Muscle of leg (tissue), 3 donors: ENCODE measurements at regions not wholly inside any gene's neighbourhood (a gene's known extent, or its start where the extent isn't known, plus 50 kb on each side); places are given as distances from the start of the nearest gene placed in this dataset.

ENCODE experiments used
- DNase-seq: peaks from one replicate; pipeline ENCODE4 v3.0.0; 2013
- H3K27ac ChIP-seq: one replicate; pipeline ENCODE4 v1.5.1; 2013; ENCODE audit warnings: mild to moderate bottlenecking, low read length, control low read depth
- H3K27me3 ChIP-seq: one replicate; pipeline ENCODE4 v1.6.1; 2013; ENCODE audit warnings: low read length; ENCODE audit not compliant: control insufficient read depth, insufficient read depth
- H3K36me3 ChIP-seq: one replicate; pipeline ENCODE4 v1.6.1; 2013; ENCODE audit warnings: low read length; ENCODE audit not compliant: control insufficient read depth, insufficient read depth
- H3K4me1 ChIP-seq: one replicate; pipeline ENCODE4 v1.6.1; 2013; ENCODE audit warnings: low read length; ENCODE audit not compliant: control insufficient read depth, insufficient read depth
- H3K4me3 ChIP-seq: one replicate; pipeline ENCODE4 v1.5.1; 2013; ENCODE audit warnings: low read length, control low read depth
- H3K9me3 ChIP-seq: replicated peaks from 2 replicates; pipeline ENCODE4 v1.6.1; 2013; ENCODE audit warnings: low read depth, low read length; ENCODE audit not compliant: control insufficient read depth
- WGBS: methylation state at CpG from one replicate; pipeline ENCODE4 v1.1.5; 2013; ENCODE audit warnings: missing lambda C conversion rate; ENCODE audit not compliant: insufficient coverage; 5-methylcytosine and 5-hydroxymethylcytosine counted together

DNA sequence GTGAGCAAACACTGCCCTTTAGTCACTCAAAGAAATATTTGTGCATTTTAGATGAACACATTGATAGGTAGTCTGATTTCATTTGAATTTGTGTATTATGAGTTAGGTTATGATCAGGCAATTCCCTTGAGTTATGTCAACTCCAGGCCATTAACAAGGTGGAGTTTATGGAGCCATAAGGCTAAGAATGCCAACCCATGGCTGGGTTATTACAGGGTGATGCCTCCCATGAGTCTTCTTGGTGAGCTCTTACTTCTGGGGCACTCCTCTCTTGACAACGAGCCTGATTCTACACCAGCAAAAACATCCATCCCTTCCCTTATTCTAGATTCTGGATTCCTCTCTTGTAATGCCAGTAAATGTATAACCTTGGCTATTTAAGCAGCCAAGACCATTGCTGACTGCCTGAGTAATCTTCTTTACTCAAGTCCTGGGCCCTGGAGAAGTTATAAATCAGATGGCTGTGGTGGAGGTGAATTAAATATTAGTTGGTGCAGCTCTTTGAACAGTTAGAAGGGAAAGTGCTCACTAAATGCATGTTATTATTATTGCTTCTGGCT, 645.7 kb upstream of the TENM4 start:
- no peak overlapping the region for H3K27ac ChIP-seq

DNA sequence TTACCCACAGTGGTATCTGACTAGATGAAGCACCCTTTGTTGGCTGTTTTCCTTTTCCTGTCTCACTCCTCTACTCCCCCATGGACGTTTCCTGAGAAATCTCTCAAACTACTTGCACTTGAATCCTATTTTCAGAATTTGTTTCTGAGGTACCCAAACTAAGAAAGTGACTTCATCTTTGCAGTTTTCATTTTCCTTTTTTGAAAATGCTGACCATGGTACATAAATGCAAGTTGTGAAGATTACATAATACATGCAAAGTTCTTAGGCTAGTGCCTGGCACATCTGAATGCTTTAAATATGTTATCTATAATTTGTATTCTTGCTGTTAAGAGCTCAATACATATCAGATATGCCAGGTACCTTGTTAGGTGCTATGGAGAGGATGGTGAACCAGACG, 644.7 kb upstream of the TENM4 start:
- no peaks in the 10 kb centered on the region for H3K27me3 ChIP-seq
- WGBS, result 67% methylated on average over 1 of the region's 2 CpGs
- H3K9me3 ChIP-seq, result no peaks in the 10 kb centered on the region
- no peak overlapping the region for H3K27ac ChIP-seq
- H3K36me3 ChIP-seq, result no peaks in the 10 kb centered on the region
- H3K4me1 ChIP-seq, result no peaks in the 10 kb centered on the region
- H3K4me3 ChIP-seq, result no peak overlapping the region
- DNase-seq, result no peak

More for the DNA sequence above, 645.7 kb upstream of the TENM4 start:
- no peaks in the 10 kb centered on the region for H3K36me3 ChIP-seq
- no peaks in the 10 kb centered on the region for H3K9me3 ChIP-seq
- no peaks in the 10 kb centered on the region for H3K4me1 ChIP-seq
- H3K4me3 ChIP-seq, result no peak overlapping the region
- no peaks in the 10 kb centered on the region for H3K27me3 ChIP-seq
- DNase-seq, result no peak
- WGBS, result no CpG with 5 or more reads among the region's 1 CpG

DNA sequence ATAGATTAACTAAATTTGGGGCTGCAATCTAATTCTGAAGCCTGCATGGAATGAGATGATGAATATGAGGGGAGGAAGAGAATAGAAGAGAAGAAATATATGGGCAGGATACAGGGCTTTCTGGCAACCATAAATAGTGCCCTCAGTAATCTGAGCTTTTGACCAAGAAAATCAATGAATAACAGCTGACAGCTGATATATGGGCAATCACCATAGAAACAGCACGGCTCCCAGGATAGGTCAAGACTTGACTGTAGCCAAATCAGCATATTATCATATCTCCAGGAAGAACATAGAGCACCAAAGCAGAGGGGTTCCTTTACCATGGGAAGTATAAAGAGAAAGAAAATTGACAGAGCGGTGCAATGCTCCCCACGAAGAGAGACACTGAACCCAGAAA, 643.8 kb upstream of the TENM4 start:
- WGBS, result no CpG with 5 or more reads among the region's 3 CpGs
- Histone ChIP-seq H3K36me3 (no peaks in the 10 kb centered on the region), H3K27ac (no peak overlapping the region), H3K9me3 (no peaks in the 10 kb centered on the region), H3K27me3 (no peaks in the 10 kb centered on the region), H3K4me3 (no peak overlapping the region), H3K4me1 (no peaks in the 10 kb centered on the region)
- DNase-seq, result no peak

DNA sequence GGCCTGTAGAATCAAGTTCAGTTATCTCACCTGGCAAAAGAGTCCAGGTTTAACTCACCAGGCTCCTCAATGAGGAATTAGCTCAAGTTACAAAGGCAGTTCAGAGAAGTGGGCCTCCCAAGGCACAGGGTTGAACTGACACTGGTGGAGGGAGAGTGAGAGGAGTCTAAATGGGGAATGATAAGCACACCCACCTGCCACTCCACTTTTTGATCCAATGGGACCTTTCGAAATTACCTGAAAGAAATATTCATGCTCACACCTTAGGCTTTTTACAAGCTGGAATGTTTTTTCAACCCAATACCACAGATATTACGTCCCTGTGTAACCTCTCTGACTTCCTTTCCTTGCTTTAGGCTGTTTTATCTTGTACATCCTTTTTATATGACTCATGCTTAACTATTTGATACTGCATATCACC, 642.7 kb upstream of the TENM4 start:
- no peaks in the 10 kb centered on the region for H3K9me3 ChIP-seq
- no peak for DNase-seq
- no peak overlapping the region for H3K4me3 ChIP-seq
- H3K4me1 ChIP-seq, result no peaks in the 10 kb centered on the region
- WGBS, result 60% methylated on average over 1 of the region's 2 CpGs
- no peak overlapping the region for H3K27ac ChIP-seq
- no peaks in the 10 kb centered on the region for H3K27me3 ChIP-seq
- no peaks in the 10 kb centered on the region for H3K36me3 ChIP-seq

DNA sequence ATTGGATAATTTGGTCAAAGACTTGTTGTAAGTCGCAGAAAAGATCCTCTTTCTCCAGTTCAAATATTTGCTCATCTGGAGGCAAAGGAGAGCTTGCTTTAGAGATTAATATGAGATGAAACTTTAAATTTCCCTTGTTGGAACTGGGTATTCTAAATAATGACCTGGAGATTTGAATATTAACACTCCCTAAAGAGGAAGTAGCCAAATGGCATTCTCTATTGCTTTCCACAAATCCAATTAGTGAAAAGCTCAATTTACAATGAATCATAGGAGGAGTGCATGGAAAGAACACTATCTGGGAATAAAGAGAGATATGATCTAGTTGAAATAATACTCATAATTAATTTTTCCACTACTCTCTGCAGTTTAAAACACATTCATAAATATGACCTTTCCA, 641.6 kb upstream of the TENM4 start:
- no peak for DNase-seq
- no peaks in the 10 kb centered on the region for H3K4me1 ChIP-seq
- H3K4me3 ChIP-seq, result no peak overlapping the region
- no peaks in the 10 kb centered on the region for H3K36me3 ChIP-seq
- no peaks in the 10 kb centered on the region for H3K9me3 ChIP-seq
- H3K27ac ChIP-seq, result no peak overlapping the region
- WGBS, result no CpG with 5 or more reads among the region's 1 CpG
- H3K27me3 ChIP-seq, result no peaks in the 10 kb centered on the region

DNA sequence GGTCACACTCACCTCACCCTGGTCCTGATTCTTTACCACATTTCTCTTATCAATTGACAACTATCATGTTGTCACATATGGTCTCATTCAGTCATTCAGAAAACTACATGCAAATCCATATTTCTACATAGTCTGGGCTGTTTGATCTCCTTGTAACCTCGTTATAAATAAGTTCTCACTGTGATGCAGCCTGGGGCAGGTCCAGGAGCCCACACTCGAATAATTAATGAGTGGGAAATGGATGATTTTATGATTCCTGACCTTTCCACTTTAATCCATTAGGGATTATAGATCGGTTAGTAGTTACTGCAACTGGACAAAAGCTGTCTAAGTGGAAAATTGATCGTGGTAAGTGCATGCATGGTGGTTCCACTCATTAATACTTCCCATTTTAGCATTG, 636.3 kb upstream of the TENM4 start:
- Histone ChIP-seq H3K36me3 (no peaks in the 10 kb centered on the region), H3K4me3 (no peak overlapping the region), H3K27ac (no peak overlapping the region), H3K9me3 (no peaks in the 10 kb centered on the region), H3K27me3 (no peaks in the 10 kb centered on the region), H3K4me1 (no peaks in the 10 kb centered on the region)
- DNase-seq, result no peak
- no CpG with 5 or more reads among the region's 4 CpGs for WGBS

DNA sequence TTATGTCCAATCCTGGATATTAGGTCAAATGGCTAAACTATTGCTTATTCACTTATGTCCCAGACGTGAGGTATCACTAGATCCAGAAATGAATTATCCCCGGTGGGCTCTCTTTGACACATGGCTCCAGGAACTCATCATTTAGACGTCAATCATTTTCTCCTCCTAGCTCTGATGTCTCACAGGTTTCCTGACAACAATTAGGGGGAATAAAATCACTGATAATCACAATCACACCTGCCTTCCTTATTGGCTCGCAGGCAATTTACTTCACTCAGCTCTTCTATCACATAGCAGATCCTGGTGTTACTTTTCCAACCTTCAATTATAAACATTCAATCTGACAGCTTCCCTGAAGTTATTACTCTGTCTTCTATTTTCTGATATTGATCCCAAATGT, 634.0 kb upstream of the TENM4 start:
- Histone ChIP-seq H3K4me3 (no peak overlapping the region), H3K27ac (no peak overlapping the region), H3K4me1 (no peaks in the 10 kb centered on the region), H3K36me3 (no peaks in the 10 kb centered on the region), H3K27me3 (no peaks in the 10 kb centered on the region), H3K9me3 (no peaks in the 10 kb centered on the region)
- WGBS, result 44% methylated on average over 4 of the region's 4 CpGs
- no peak for DNase-seq

DNA sequence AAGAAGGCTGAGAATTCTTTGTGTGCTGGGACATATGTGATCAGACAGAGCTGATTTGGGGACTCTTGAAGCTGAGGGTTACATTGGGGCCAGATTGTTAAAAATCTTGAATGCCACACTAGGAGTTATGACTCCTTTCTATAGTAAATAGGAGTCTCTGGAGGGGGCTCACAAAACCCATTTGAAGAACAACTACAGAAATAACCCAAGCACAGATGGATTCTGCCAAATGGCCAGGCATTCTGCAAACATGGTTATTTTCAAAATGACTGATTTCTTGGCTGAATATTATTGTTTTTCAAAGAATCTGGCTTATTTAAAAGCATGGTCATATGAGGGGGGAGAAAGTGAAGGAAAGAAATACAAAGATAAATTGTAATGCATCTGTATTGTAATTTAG, 625.5 kb upstream of the TENM4 start:
- Histone ChIP-seq H3K36me3 (no peaks in the 10 kb centered on the region), H3K4me1 (no peaks in the 10 kb centered on the region), H3K27me3 (no peaks in the 10 kb centered on the region), H3K9me3 (no peaks in the 10 kb centered on the region), H3K27ac (no peak overlapping the region), H3K4me3 (no peak overlapping the region)
- no peak for DNase-seq

DNA sequence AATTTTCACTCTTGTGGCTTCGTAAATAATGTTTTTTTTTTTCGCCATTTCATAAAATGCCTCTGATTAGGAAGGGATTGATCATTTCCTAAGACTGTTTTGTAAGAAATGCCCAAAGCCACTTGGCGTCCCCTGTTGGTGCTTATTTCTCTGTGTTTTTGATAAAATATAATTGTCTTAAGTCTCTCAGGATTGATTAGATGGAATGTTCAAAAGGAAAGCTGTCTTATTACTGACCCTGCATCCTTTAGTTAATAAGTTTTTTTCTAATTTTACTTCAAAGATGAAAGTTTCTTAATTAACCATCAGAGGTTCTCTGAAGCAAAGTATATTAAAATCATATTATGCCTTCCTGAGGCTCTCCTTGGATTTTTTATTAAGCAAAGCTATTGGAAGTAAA, 624.3 kb upstream of the TENM4 start:
- no peak for DNase-seq
- Histone ChIP-seq H3K27ac (no peak overlapping the region), H3K9me3 (no peaks in the 10 kb centered on the region), H3K27me3 (no peaks in the 10 kb centered on the region), H3K4me1 (no peaks in the 10 kb centered on the region), H3K4me3 (no peak overlapping the region), H3K36me3 (no peaks in the 10 kb centered on the region)
- no CpG with 5 or more reads among the region's 3 CpGs for WGBS

DNA sequence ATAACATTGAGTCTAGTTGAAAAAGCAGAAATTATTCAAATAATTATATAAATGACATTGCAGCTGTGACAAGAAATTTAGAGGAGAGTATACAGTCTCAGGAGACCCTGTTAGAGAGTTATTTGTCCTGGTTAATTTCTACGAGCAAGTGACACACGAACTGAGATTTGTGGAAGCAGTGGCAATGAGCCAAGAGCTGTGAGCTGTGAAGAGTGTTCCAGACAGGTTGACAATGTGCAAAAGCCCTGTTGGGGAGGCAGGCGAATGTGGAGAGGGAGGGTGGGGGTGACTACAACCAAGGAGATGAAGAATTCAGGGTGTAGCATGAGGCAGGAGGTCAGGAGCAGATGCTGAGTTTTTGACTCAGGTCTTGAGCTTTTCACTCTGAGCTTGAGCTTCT, 620.2 kb upstream of the TENM4 start:
- Histone ChIP-seq H3K36me3 (no peaks in the 10 kb centered on the region), H3K4me3 (no peak overlapping the region), H3K27ac (no peak overlapping the region), H3K27me3 (no peaks in the 10 kb centered on the region), H3K4me1 (no peaks in the 10 kb centered on the region), H3K9me3 (no peaks in the 10 kb centered on the region)
- DNase-seq, result no peak
- WGBS, result 35% methylated on average over 3 of the region's 3 CpGs

DNA sequence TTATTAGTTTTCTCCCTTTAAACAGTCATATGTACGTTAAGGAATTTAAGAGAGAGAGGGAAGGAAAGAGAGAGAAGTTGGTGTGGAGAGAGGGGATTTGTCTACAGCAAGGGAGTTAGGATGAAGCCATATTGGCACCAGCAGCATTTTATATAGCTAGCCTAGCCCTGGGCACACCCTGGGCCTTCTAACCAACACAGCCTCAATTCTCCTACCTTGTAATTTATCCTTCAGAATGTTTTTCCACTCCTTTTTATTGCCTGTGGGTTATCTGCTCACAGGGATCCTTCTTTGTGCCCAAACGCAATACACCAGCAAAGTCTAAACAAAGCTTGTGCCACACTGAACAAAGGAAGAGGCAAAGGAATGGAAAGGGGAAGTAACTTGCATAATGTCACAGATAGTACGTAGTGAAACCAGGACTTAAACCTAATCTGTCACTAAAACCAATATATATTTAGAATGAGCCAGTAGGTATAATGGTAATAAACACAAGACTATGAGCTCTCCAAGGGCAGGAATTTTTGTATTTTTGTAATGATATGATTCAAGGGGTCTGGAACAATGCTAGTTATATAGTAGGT, 613.8 kb upstream of the TENM4 start:
- Histone ChIP-seq H3K27ac (no peak overlapping the region), H3K9me3 (no peaks in the 10 kb centered on the region), H3K36me3 (no peaks in the 10 kb centered on the region), H3K27me3 (no peaks in the 10 kb centered on the region), H3K4me3 (no peak overlapping the region), H3K4me1 (no peaks in the 10 kb centered on the region)
- WGBS, result no CpG with 5 or more reads among the region's 3 CpGs
- no peak for DNase-seq
